Astrocyte of the spinal cord (primary cell): ENCODE measurements at regions not wholly inside any gene's neighbourhood (a gene's known extent, or its start where the extent isn't known, plus 50 kb on each side); places are given as distances from the start of the nearest gene placed in this dataset.

ENCODE experiments used
- DNase-seq: peaks from one replicate; pipeline ENCODE4 v3.0.0; 2011; ENCODE audit warnings: low read depth, low spot score
- H3K4me3 ChIP-seq: 2 replicates; pipeline ENCODE4 v1.5.1; 2011; ENCODE audit warnings: low read depth, mild to moderate bottlenecking, low read length, moderate library complexity
- in situ Hi-C: cut with HindIII; loops from 2 replicates; pipeline ENCODE4 v1.10.0; 2017; ENCODE audit warnings: low sequenced_read_pairs
- TF ChIP-seq, protein P1 (sequence below): IDR thresholded peaks from 2 replicates; pipeline ENCODE4 v1.5.1; 2012; ENCODE audit warnings: low read depth, mild to moderate bottlenecking, low read length, inconsistent platforms

DNA sequence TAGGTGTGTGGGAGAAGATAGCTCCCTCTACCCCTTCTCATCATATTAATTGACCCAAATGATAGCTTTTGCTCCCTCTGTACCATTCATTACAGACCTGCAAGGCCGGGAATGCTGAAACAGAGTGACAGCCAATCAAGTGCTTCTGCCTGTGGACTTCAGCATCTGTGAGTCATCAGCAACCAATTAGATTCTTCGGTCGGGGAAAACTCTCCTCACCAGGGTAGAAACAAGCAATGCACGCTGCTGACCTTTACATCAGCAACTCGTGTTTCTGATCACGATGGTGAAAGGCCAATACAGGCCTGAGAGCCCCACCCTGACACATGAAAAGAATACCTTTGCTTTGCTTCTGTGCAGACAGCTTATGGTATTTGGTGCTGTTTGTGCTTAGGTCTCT, 347.2 kb upstream of the DDX53 start:
- no peak overlapping the region for H3K4me3 ChIP-seq
- TF ChIP-seq, protein P1, sequence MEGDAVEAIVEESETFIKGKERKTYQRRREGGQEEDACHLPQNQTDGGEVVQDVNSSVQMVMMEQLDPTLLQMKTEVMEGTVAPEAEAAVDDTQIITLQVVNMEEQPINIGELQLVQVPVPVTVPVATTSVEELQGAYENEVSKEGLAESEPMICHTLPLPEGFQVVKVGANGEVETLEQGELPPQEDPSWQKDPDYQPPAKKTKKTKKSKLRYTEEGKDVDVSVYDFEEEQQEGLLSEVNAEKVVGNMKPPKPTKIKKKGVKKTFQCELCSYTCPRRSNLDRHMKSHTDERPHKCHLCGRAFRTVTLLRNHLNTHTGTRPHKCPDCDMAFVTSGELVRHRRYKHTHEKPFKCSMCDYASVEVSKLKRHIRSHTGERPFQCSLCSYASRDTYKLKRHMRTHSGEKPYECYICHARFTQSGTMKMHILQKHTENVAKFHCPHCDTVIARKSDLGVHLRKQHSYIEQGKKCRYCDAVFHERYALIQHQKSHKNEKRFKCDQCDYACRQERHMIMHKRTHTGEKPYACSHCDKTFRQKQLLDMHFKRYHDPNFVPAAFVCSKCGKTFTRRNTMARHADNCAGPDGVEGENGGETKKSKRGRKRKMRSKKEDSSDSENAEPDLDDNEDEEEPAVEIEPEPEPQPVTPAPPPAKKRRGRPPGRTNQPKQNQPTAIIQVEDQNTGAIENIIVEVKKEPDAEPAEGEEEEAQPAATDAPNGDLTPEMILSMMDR: no peak
- in situ Hi-C loops: no loop called here
- DNase-seq: peak; percentile 19

DNA sequence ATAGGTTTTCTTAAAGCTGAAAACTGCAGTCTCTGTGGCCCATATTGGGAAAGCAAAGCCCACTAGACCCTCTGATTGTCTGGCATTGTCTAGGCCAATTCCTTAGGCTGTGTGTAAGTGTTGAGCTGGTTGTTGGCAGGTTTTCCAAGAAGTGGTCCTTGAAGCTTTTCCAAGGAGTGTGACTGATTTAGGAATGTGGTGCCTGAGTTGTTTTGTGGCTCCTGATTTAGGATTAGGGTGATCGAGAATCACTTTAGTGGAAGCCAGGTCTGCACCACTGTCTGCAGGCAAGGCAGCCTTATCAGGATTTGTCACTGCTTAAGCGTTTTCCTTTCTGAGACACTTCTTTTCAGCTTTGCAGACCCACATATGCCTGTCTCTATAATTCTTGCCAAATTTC, 339.0 kb upstream of the DDX53 start:
- in situ Hi-C loops: no loop called here
- peak; percentile 16 for DNase-seq
- H3K4me3 ChIP-seq: no peak overlapping the region
- TF ChIP-seq, protein P1: no peak

DNA sequence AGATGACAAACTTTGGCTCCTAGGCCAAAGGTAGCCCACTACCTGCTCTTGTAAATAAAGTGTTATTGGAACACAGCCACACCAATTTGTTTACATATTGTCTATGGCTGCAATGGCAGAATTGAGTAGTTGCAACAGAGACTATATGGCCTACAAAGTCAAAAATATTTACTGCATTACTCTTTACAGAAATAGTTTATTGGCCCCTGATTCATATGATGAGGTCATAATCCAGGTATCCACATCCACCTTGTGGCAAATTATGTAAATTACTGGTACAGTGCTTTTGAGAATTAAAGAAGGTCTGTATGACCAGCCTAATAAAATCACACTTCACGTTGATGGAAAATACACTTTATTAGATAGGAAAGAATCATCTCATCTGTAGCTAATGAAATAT, 337.0 kb upstream of the DDX53 start:
- TF ChIP-seq, protein P1: no peak
- no peak overlapping the region for H3K4me3 ChIP-seq
- DNase-seq: no peak
- in situ Hi-C loops: no loop called here

DNA sequence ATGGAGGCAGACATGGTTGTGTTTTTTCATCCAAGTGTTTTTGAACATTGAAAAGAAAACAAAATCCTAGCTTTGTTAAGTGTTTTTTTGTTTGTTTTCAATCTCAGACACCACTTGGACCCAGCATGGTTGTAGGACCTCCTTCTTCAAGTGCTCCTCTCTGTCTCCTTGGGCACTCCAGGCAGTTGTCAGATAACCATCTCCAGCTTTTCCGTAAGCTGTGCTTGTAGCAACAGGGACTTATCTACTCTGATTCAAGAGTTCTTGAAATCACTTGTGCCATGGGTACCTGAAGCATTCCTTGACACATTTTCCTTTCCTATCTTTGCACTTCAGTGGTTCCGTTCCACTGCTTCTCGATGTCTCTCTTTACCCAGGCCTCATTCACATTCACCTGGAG, 334.9 kb upstream of the DDX53 start:
- no peak for DNase-seq
- in situ Hi-C loops: no loop called here
- H3K4me3 ChIP-seq: no peak overlapping the region
- TF ChIP-seq, protein P1: no peak

DNA sequence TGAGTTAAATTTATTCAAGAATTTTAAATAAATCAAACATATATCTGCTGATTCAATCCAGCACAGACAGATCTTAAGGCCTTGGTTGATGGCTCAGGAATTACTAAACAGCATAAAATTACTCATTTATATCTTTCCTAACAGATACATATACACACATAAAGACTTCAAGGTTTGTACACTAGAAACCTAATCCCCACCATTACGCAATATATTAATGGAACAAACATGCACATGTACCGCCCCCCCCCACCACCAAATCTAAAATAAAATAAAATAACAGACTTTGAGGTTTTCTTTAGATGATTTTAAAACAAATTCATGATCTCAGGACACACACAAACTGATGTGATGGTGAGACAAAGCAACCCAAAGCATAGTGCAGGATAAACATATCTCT, 333.9 kb upstream of the DDX53 start:
- in situ Hi-C loops: no loop called here
- no peak for DNase-seq
- no peak overlapping the region for H3K4me3 ChIP-seq
- TF ChIP-seq, protein P1: no peak

DNA sequence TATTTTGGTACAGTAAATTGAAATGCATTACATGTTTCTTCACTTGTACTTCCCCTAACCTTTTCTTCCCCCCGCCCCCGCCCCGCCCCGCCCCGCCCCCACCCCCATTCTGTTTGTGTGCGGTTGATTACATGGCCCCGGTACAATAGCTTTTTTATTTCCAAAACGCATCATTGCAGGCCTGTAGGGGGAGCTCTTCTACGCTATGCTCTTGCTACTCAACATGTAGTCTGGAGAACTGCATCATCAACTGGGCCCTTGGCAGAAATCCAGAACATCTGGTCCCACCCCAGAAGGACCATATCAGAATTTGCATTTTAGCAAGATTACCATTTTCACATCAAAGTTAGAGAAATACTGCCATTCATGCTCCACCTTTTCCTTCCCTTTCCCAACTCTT, 333.3 kb upstream of the DDX53 start:
- peak; percentile 18 for DNase-seq
- H3K4me3 ChIP-seq: no peak overlapping the region
- in situ Hi-C loops: no loop called here
- TF ChIP-seq, protein P1: peak; percentile 14

DNA sequence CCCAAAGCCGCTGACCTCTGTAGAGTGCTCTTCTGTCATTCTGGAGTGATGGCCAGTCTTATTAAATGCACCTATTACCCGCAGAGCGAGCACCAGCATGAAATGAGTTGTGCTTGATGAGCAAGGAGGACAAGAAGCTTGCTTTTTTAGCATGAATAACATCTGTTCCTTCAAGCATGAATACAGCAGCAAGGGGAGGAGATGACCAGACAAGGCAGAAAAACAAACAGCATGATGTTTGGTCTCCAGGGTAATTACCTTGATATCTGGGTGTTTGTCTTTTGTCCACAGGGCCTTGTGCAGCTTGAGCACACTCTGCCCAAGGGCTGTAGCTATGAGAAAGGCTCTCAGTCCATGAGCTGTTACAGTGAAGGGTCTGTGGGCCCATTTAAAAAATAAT, 324.8 kb upstream of the DDX53 start:
- DNase-seq: no peak
- TF ChIP-seq, protein P1: no peak
- in situ Hi-C loops: no loop called here
- no peak overlapping the region for H3K4me3 ChIP-seq
